Neural progenitor cell (in vitro differentiated cells): ENCODE measurements at regions not wholly inside any gene's neighbourhood (a gene's known extent, or its start where the extent isn't known, plus 50 kb on each side); places are given as distances from the start of the nearest gene placed in this dataset.

Experiments
- EZH2 ChIP-seq: fragments of 200-600 bp; sonication (generic); IDR thresholded peaks from 2 replicates; pipeline ENCODE4 v1.6.1; 2017; ENCODE audit warnings: antibody characterized with exemption, mild to moderate bottlenecking, moderate library complexity
- EZH2phosphoT487 ChIP-seq: fragments of 200-600 bp; sonication (generic); IDR thresholded peaks from 2 replicates; pipeline ENCODE4 v1.6.1; 2017; ENCODE audit warnings: antibody characterized with exemption
- TF ChIP-seq, protein P1 (sequence below): fragments of 200-600 bp; sonication (generic); IDR thresholded peaks from 2 replicates; pipeline ENCODE4 v1.5.1; 2017; ENCODE audit warnings: antibody characterized with exemption, mild to moderate bottlenecking

DNA sequence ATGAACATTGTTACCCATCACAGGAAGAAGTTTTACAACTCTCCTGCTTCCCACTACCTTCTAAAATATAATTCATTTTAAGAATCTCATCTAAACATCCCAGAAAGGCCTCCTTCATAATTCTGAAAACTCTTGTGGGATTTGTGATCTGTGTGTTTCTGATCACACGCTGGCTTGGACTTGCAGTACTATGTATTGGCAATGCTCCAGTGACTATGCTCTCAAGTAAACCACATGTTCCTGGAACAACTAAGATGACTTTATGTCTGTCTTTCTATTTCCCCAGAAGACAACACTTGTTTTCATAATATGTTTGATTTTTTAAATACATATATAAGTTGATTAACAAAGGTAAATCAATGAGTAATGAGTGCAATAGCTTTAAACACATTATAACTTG lies 376.6 kb upstream of the NETO1 start:
- TF ChIP-seq EZH2 (no peak), EZH2phosphoT487 (no peak)
- TF ChIP-seq, protein P1, sequence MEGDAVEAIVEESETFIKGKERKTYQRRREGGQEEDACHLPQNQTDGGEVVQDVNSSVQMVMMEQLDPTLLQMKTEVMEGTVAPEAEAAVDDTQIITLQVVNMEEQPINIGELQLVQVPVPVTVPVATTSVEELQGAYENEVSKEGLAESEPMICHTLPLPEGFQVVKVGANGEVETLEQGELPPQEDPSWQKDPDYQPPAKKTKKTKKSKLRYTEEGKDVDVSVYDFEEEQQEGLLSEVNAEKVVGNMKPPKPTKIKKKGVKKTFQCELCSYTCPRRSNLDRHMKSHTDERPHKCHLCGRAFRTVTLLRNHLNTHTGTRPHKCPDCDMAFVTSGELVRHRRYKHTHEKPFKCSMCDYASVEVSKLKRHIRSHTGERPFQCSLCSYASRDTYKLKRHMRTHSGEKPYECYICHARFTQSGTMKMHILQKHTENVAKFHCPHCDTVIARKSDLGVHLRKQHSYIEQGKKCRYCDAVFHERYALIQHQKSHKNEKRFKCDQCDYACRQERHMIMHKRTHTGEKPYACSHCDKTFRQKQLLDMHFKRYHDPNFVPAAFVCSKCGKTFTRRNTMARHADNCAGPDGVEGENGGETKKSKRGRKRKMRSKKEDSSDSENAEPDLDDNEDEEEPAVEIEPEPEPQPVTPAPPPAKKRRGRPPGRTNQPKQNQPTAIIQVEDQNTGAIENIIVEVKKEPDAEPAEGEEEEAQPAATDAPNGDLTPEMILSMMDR, result no peak
